A673 (cell line): ENCODE measurements at regions not wholly inside any gene's neighbourhood (a gene's known extent, or its start where the extent isn't known, plus 50 kb on each side); places are given as distances from the start of the nearest gene placed in this dataset.

ENCODE experiments used
- EZH2 ChIP-seq: fragments of 200-600 bp; sonication (generic); IDR thresholded peaks from 2 replicates; pipeline ENCODE4 v1.6.1; 2017; ENCODE audit warnings: borderline replicate concordance, low read depth, mild to moderate bottlenecking, mixed read lengths, antibody characterized with exemption, low read length; ENCODE audit not compliant: poor library complexity, severe bottlenecking
- TF ChIP-seq, protein P1 (sequence below): fragments of 300-800, 200-600 bp; sonication (generic); conservative IDR thresholded peaks from 2 replicates; pipeline ENCODE4 v1.5.1; 2017; ENCODE audit warnings: low read depth, mild to moderate bottlenecking, antibody characterized with exemption, low read length, moderate library complexity, mixed read lengths

DNA sequence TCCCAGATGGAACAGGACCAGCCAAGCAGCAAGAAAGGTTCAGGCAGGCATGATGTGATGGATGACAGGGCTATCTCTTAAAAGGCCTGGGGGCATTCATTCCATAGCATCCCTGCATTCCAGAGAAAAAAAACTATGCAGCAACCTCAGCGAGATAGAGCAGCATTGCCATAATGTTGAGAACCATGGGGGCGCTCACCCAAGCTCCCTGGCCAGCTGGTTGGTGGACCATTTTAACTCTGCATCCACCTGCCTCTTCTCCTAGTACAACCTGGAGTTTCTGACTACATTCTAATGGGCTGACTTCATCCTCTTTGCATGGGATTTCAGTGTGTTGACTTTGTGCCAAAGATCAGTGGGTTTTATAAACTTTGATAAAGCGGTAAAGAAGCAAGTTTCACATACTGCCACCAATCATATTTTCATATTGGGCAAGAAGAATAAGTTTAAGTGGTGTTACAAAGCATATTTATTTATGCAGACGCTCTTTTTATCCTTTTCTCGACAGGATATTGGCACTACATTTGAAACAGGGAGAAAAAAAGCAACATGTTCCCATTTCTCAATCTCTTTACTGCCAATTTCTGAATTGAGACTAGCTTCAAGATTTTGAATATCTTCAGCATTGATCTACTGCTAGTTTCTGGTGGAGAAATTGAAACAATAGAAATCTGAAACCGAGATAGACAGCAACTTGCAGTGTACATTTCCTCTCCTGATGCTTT, 378.3 kb upstream of the WWC1 start:
- TF ChIP-seq, protein P1, sequence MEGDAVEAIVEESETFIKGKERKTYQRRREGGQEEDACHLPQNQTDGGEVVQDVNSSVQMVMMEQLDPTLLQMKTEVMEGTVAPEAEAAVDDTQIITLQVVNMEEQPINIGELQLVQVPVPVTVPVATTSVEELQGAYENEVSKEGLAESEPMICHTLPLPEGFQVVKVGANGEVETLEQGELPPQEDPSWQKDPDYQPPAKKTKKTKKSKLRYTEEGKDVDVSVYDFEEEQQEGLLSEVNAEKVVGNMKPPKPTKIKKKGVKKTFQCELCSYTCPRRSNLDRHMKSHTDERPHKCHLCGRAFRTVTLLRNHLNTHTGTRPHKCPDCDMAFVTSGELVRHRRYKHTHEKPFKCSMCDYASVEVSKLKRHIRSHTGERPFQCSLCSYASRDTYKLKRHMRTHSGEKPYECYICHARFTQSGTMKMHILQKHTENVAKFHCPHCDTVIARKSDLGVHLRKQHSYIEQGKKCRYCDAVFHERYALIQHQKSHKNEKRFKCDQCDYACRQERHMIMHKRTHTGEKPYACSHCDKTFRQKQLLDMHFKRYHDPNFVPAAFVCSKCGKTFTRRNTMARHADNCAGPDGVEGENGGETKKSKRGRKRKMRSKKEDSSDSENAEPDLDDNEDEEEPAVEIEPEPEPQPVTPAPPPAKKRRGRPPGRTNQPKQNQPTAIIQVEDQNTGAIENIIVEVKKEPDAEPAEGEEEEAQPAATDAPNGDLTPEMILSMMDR = no peak
- no peak for TF ChIP-seq EZH2
